ENCODE measurements at regions not wholly inside any gene's neighbourhood (a gene's known extent, or its start where the extent isn't known, plus 50 kb on each side); places are given as distances from the start of the nearest gene placed in this dataset.

- Histone ChIP-seq H3K23ac (ENCODE audit: insufficient read length, low read depth, low read length) (no peak overlapping the region), H3K79me2 (ENCODE audit: insufficient read depth, low read length) (no peaks in the 10 kb centered on the region)
Measured at GRCh38 chr11:15654451-15654850, 539.7 kb downstream of the INSC start.

More at GRCh38 chr11:15654451-15654850, 539.7 kb downstream of the INSC start:
- no peaks in the 10 kb centered on the region for H3K79me1 ChIP-seq (ENCODE audit: insufficient read depth, low read depth, low read length, poor library complexity, severe bottlenecking)
- H3K27me3 ChIP-seq (ENCODE audit: insufficient read depth, low read length) = no peaks in the 10 kb centered on the region
- Mint-ChIP-seq H3K4me1 (peaks cover 9 to 20% of the 10 kb centered on the region in 2 experiments), H3K4me3 (no peak overlapping the region), H3K27me3 (ENCODE audit: low read depth) (peaks cover 2% of the 10 kb centered on the region; the same call in 1 of the 2 replicates), H3K9me3 (no peaks in the 10 kb centered on the region; a peak in 1 of 5 replicates), H3K27ac (no peak overlapping the region), H3K36me3 (ENCODE audit: insufficient read depth in 1 of 3, low read depth in 3 of 3) (no peaks in the 10 kb centered on the region)
- H3K9ac ChIP-seq (ENCODE audit: extremely low read depth, insufficient read length, low read length) = no peak overlapping the region
- H4K91ac ChIP-seq (ENCODE audit: insufficient read length, low read depth, low read length) = no peak overlapping the region
- H3K4me2 ChIP-seq (ENCODE audit: insufficient read depth, insufficient read length, low read length) = no peak overlapping the region
- no peak overlapping the region for H3K4ac ChIP-seq (ENCODE audit: low read depth, low read length)
- H2AFZ ChIP-seq (ENCODE audit: low read length) = no peak overlapping the region
- no peak overlapping the region for H2BK20ac ChIP-seq (ENCODE audit: low read depth, low read length, poor library complexity, severe bottlenecking)
- H4K5ac ChIP-seq (ENCODE audit: insufficient read length, low read depth, low read length) = no peak overlapping the region
- DNase-seq = no peak
- no peak overlapping the region for H2BK120ac ChIP-seq (ENCODE audit: low read depth, low read length, poor library complexity, severe bottlenecking)
- WGBS (ENCODE audit: extremely low coverage, insufficient read length, low lambda C conversion rate) = no CpG with 5 or more reads among the region's 4 CpGs
- H4K8ac ChIP-seq (replicated peaks; ENCODE audit: insufficient read length, low read depth, low read length) = no peak overlapping the region
- no peak overlapping the region for H2BK15ac ChIP-seq (ENCODE audit: low read depth, low read length)
- no peak overlapping the region for H3K14ac ChIP-seq (ENCODE audit: insufficient read depth, low read length)
- no peaks in the 10 kb centered on the region for H4K20me1 ChIP-seq (ENCODE audit: control insufficient read depth, insufficient read depth, insufficient read length)
- H3K27ac ChIP-seq (ENCODE audit: insufficient read length, low read depth, low read length) = no peak overlapping the region
- no peaks in the 10 kb centered on the region; the same call in 1 of the 2 replicates for H3K4me1 ChIP-seq (ENCODE audit: insufficient read depth, low read length)
- H3T11ph ChIP-seq (ENCODE audit: low read length) = no peak overlapping the region
- no peak for TF ChIP-seq CTCF (conservative IDR thresholded peaks at IDR 0.05)
- no peak overlapping the region for H3K56ac ChIP-seq (ENCODE audit: insufficient read length, low read depth, low read length)
- no peaks in the 10 kb centered on the region for H3K23me2 ChIP-seq (ENCODE audit: insufficient read length, low read depth, low read length, poor library complexity, severe bottlenecking)
- no peak overlapping the region for H2BK12ac ChIP-seq (ENCODE audit: insufficient read length, low read depth, low read length)
- no peaks in the 10 kb centered on the region for H3K9me3 ChIP-seq (ENCODE audit: control insufficient read depth, low read depth, low read length)
- H2BK5ac ChIP-seq (ENCODE audit: insufficient read length, low read length) = no peak overlapping the region
- H2AK5ac ChIP-seq (ENCODE audit: insufficient read length, low read length) = no peak overlapping the region
- H3K18ac ChIP-seq (ENCODE audit: insufficient read length, low read depth, low read length) = no peak overlapping the region

Data from H9 (cell line).